ENCODE measurements at regions not wholly inside any gene's neighbourhood (a gene's known extent, or its start where the extent isn't known, plus 50 kb on each side); places are given as distances from the start of the nearest gene placed in this dataset.
A peak's percentile ranks its signal among the peaks of the same experiment; 100 is the strongest.

- Mint-ChIP-seq H3K9me3 (no peaks in the 10 kb centered on the region), H3K27me3 (ENCODE audit: low read depth, poor library complexity) (no peaks in the 10 kb centered on the region), H3K27ac (peak overlapping the region; percentile 20), H3K36me3 (ENCODE audit: low read depth) (no peaks in the 10 kb centered on the region), H3K4me3 (no peak overlapping the region), H3K4me1 (no peaks in the 10 kb centered on the region)
- no peak for TF ChIP-seq CTCF (IDR thresholded peaks at IDR 0.05)
- no peak for DNase-seq
Observed at GRCh38 chr5:105230516-105231157, 1668.0 kb upstream of the NUDT12 start.

- no peak for TF ChIP-seq CTCF (IDR thresholded peaks at IDR 0.05)
- H3K36me3 Mint-ChIP-seq (ENCODE audit: low read depth): no peaks in the 10 kb centered on the region
- H3K4me1 Mint-ChIP-seq: peaks cover 6% of the 10 kb centered on the region
- DNase-seq: no peak
- H3K27me3 Mint-ChIP-seq (ENCODE audit: low read depth, poor library complexity): peaks cover 6% of the 10 kb centered on the region
- peaks cover 7% of the 10 kb centered on the region for H3K9me3 Mint-ChIP-seq
- no peak overlapping the region for H3K27ac Mint-ChIP-seq
- no peak overlapping the region for H3K4me3 Mint-ChIP-seq
Observed at GRCh38 chr5:105218018-105218417, 1655.4 kb upstream of the NUDT12 start.

- no peak for TF ChIP-seq CTCF (IDR thresholded peaks at IDR 0.05)
- Mint-ChIP-seq H3K4me3 (no peak overlapping the region), H3K36me3 (ENCODE audit: low read depth) (no peaks in the 10 kb centered on the region), H3K4me1 (peaks cover 6% of the 10 kb centered on the region), H3K27ac (no peak overlapping the region), H3K27me3 (ENCODE audit: low read depth, poor library complexity) (peaks cover 6% of the 10 kb centered on the region), H3K9me3 (no peaks in the 10 kb centered on the region)
- no peak for DNase-seq
Observed at GRCh38 chr5:105213078-105213477, 1650.5 kb upstream of the NUDT12 start.

- Mint-ChIP-seq H3K4me3 (no peak overlapping the region), H3K36me3 (ENCODE audit: low read depth) (no peaks in the 10 kb centered on the region), H3K9me3 (peaks cover under 1% of the 10 kb centered on the region), H3K27ac (no peak overlapping the region), H3K27me3 (ENCODE audit: low read depth, poor library complexity) (no peaks in the 10 kb centered on the region), H3K4me1 (no peaks in the 10 kb centered on the region)
- no peak for TF ChIP-seq CTCF (IDR thresholded peaks at IDR 0.05)
- DNase-seq: no peak
Observed at GRCh38 chr5:105207066-105207465, 1644.5 kb upstream of the NUDT12 start.

- H3K9me3 Mint-ChIP-seq: peaks cover 5% of the 10 kb centered on the region
- no peak overlapping the region for H3K4me3 Mint-ChIP-seq
- H3K27me3 Mint-ChIP-seq (ENCODE audit: low read depth, poor library complexity): no peaks in the 10 kb centered on the region
- no peaks in the 10 kb centered on the region for H3K36me3 Mint-ChIP-seq (ENCODE audit: low read depth)
- no peak for TF ChIP-seq CTCF (IDR thresholded peaks at IDR 0.05)
- no peak for DNase-seq
- H3K4me1 Mint-ChIP-seq: no peaks in the 10 kb centered on the region
- no peak overlapping the region for H3K27ac Mint-ChIP-seq
Observed at GRCh38 chr5:105197531-105197930, 1634.9 kb upstream of the NUDT12 start.

- no peak overlapping the region for H3K27ac Mint-ChIP-seq
- DNase-seq: no peak
- no peak for TF ChIP-seq CTCF (IDR thresholded peaks at IDR 0.05)
- no peak overlapping the region for H3K4me3 Mint-ChIP-seq
- H3K9me3 Mint-ChIP-seq: no peaks in the 10 kb centered on the region
- no peaks in the 10 kb centered on the region for H3K27me3 Mint-ChIP-seq (ENCODE audit: low read depth, poor library complexity)
- H3K4me1 Mint-ChIP-seq: no peaks in the 10 kb centered on the region
- no peaks in the 10 kb centered on the region for H3K36me3 Mint-ChIP-seq (ENCODE audit: low read depth)
Observed at GRCh38 chr5:105195765-105196164, 1633.2 kb upstream of the NUDT12 start.

All from nephron progenitor cell (in vitro differentiated cells).